LNCAP (cell line): ENCODE measurements at regions not wholly inside any gene's neighbourhood (a gene's known extent, or its start where the extent isn't known, plus 50 kb on each side); places are given as distances from the start of the nearest gene placed in this dataset.

Experiments used
- TF ChIP-seq, protein P1 (sequence below): fragments of 450-650 bp; IDR thresholded peaks from 2 replicates; pipeline ENCODE4 v1.5.1; 2017; ENCODE audit warnings: mild to moderate bottlenecking

GRCh38 chr10:57663401-57663800 lies 604.3 kb downstream of the IPMK start:
- TF ChIP-seq, protein P1, sequence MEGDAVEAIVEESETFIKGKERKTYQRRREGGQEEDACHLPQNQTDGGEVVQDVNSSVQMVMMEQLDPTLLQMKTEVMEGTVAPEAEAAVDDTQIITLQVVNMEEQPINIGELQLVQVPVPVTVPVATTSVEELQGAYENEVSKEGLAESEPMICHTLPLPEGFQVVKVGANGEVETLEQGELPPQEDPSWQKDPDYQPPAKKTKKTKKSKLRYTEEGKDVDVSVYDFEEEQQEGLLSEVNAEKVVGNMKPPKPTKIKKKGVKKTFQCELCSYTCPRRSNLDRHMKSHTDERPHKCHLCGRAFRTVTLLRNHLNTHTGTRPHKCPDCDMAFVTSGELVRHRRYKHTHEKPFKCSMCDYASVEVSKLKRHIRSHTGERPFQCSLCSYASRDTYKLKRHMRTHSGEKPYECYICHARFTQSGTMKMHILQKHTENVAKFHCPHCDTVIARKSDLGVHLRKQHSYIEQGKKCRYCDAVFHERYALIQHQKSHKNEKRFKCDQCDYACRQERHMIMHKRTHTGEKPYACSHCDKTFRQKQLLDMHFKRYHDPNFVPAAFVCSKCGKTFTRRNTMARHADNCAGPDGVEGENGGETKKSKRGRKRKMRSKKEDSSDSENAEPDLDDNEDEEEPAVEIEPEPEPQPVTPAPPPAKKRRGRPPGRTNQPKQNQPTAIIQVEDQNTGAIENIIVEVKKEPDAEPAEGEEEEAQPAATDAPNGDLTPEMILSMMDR, result no peak

DNA sequence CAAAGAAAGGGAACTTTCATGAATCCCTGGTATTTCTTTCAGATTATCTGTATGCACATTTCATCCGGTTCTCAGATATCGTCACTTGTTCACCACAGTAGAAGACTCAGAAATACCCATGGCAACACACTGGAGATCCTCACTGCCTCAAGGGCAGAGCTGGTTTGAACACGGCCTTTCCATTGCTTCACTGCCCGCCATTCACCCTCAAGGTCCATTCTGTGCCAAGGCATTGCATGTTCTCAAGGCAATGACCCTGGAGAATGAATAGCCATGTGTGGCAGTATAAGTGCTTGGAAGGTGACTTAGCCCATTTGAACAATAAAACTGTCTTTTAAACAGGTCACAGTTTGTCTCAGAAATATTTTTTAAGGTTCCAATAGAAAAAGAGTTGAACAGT lies 606.5 kb downstream of the IPMK start:
- TF ChIP-seq, protein P1, result no peak

GRCh38 chr10:57657164-57657765 lies 610.4 kb downstream of the IPMK start:
- TF ChIP-seq, protein P1, result peak; percentile 83

- TF ChIP-seq, protein P1, result no peak
Measured at GRCh38 chr10:57654856-57655255, 612.8 kb downstream of the IPMK start.

DNA sequence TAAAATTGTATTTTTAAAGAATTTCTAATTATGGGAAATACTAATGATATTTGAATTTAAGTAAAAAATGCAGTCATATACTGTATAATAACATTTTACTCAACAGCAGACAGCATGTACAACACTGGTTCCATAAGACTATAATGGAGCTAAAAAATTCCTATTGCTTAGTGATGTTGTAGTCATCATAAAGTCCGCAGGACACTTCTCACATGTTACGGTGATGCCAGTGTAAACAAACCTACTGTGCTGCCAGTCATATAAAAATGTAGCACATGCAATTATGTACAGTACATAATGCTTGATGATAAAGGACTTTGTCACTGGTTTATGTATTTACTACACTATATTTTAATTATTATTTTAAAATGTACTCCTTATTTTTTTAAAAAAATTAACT lies 629.3 kb downstream of the IPMK start:
- TF ChIP-seq, protein P1, result no peak

- TF ChIP-seq, protein P1, result no peak
Measured at GRCh38 chr10:57628592-57629284, 639.0 kb downstream of the IPMK start.

DNA sequence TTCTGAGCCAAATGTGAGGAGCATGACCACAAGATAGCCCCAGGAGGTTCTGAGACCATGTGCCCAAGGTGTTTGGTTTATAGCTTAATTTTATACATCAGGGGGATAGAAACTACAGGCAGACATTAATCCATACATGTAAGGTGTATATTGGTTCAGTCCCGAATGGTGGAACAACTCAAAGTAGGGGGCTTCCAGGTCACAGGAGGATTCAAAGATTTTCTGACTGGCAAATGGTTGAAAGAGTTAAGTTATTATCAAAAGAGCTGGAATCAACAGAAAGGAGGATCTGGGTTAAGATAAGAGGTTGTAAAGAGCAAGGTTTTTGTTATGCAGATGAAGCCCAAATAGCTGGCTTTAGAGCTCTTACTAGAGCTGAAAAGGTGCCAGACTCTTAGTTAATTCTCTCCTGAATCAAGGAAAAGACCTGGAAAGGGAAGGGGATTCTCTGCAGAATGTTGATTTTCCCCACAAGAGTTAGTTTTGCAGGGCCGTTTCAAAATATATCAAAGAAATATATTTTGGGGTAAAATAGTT lies 640.0 kb downstream of the IPMK start:
- TF ChIP-seq, protein P1, result no peak
